Ramos (cell line): ENCODE measurements at regions not wholly inside any gene's neighbourhood (a gene's known extent, or its start where the extent isn't known, plus 50 kb on each side); places are given as distances from the start of the nearest gene placed in this dataset.

Source experiments
- in situ Hi-C: fragments of 300-500 bp; cut with MboI; formaldehyde crosslinking; loops from one replicate; pipeline ENCODE4 v1.14.3; 2022; ENCODE audit warnings: low sequenced_read_pairs; ENCODE audit not compliant: unreplicated experiment

DNA sequence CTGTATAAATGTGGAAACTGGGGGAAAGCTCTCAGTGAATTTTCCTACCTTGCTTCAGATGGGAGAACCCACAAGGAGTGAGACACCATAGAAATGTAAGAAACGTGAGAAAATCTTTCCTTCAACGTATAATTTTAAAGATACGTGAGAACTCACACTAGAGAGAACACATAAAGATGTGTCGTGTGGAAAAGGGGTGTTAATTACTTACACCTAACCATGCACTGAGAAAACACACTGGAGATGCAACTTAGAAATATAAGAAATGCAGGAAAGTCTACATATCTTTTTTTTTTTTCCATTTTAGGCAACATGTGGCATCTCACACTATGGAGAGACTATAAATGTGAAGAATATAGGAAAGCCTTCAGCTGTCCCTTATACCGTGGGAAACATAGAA, 352.9 kb upstream of the NETO1 start:
- in situ Hi-C loops: no loop called here

DNA sequence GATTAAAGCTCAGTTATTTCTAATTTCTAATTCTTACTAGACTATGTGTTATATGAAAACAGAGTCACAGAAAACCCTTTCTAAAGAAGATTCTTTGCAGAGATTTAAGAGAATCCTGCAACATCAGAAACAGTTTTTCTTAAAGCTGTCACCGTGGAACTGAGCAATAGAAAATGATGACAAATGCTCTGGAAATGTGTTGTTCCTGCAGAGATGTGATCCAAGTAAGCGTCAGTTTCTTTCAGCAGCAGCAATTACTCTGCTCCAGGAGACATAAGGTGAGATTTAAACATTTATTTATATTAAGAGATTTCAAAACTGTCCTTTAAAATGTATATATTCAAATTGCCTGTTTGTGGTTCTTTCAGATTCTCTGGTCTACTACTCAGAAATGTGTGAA, 350.5 kb upstream of the NETO1 start:
- in situ Hi-C loops: no loop called here

DNA sequence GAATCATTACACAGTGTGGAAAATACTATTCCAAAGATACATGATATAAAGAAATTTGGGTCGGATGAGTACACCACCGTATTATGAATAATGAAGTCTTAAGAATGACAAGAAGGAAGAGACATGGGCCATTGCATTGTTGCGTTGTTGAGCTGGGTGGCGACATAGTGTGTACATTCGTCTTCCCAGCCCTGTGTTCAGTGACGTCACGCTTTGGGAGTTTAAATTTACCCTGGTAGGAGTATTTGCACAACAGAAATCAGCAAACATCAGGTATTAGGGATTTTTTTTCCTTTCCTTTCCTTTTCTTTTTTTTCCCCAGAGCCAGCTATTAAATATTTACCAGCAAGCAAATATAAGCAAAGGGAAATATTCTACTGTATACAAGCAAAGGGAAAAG, 347.2 kb upstream of the NETO1 start:
- in situ Hi-C loops: no loop called here

DNA sequence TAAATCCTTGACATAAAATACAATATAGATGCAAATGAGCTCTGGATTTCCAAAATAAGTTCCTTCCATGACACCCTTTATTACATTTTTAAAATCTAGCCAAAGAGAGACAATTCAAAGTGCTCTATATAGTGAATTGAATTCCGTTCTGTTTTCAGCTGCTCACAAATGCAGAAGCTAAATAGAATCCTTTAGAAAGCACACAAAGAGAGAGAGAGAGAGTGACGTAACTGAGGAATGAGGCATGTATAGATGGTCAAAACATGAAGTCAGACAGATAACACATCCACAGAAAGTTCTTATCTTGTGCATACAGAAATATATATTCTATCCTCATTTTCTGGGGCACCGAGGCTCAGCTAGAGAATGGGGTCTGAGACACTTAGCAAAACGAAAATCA, 344.7 kb upstream of the NETO1 start:
- in situ Hi-C loops: no loop called here

DNA sequence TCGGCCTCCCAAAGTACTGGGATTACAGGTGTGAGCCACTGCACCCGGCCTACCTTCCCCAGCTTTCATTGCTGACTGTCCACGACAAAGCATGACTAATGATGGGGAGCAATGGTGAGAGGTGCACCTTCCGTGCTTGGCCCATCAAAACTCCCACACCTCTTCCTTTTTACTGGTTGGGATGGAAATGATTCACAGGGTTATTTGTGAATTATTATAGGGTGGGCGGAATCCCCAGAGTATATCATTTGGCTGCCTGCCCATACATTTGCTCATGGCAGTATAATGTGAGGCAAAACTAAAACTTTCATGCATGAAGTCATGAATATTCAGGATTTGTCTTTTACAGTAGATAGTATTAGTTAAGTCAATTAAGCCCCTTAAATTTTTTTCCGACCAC, 334.2 kb upstream of the NETO1 start:
- in situ Hi-C loops: no loop called here

DNA sequence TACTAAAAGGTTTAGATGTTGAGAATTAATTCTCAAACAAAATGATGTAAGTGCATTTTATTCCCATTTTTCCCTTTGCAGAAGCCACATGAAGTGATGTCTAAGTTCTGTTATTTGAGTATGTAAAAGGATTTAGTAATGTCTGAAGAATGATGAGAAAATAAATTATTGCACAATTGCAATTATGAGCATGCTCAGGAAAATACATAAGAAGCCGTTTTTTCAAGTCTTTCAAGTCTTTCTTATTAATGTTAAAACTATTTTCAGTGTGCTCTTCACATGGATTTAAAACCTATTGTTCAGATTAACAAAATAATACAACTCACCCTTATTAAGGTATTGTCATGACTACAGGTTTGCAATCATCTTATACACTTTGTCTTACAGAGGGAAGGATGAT, 331.4 kb upstream of the NETO1 start:
- in situ Hi-C loops: no loop called here

DNA sequence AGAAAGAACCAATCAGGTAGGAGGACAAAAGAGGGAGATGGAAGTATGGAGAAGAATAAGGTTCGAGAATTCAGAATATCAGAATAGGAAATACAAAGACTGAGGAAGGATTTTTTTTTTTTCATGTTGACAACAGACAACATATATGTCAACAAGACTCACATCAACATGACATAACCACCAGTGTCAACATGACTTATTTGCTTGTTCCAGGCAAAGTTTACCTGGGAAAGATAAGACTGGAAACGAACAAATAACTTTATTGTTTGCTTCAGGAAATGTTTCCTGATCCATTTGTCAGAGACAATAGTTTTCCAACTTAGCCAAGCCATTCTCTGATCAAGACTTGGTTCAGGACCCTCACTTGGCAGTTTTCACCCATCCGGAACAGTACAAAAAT, 321.9 kb upstream of the NETO1 start:
- in situ Hi-C loops: no loop called here

DNA sequence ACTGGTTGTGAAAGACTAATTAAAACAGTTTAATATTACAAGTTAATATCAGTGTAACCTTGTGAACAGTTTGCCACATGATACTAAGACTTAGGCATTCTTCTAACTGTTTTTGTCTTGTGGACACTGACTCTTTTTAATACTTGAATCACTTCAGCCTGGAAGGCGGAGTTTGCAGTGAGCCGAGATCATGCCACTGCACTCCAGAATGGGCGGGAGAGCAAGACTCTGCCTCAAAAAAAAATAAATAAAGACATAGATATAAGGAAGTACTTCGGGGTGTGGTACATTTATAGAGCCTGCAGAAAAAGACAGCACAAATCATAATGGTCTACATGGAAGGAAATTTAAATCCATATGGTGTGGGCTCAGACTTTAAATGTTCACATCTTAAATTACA, 300.4 kb upstream of the NETO1 start:
- in situ Hi-C loops: no loop called here

DNA sequence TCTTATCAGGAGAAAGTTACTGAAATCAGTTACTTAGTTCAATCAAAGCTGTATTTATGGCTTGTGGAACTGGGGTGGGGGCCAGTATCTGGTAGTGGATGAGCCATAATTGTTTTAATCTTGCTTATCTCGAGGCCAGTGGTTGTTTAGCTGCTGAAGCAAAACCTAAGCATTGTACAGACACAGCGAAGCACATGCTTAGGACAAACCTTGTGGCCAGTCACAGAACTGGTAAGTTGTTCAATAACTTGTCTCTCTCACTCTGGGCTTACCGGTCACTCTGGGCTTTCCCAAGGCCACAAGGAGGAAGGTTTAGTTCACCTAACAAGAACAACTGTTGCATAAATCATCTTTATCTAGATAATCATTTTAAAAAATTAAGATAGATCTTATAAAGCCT, 296.6 kb upstream of the NETO1 start:
- in situ Hi-C loops: no loop called here

DNA sequence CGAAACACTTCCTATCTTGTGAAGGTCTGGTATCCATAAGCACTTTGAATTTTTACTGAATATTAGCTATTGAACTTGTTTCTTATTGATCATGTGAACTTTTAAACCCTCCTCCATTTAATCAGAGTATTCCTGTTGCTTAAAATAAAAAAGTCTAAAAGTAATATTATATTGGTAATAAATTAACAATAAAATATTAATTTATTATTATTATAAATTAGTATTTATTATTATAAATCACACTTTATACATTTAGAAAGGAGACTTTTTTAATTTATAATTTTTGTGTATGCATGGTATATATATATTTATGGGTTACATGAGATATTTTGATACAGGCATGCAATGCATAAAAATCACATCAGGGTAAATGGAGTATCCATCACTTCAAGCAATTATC, 295.4 kb upstream of the NETO1 start:
- in situ Hi-C loops: no loop called here

DNA sequence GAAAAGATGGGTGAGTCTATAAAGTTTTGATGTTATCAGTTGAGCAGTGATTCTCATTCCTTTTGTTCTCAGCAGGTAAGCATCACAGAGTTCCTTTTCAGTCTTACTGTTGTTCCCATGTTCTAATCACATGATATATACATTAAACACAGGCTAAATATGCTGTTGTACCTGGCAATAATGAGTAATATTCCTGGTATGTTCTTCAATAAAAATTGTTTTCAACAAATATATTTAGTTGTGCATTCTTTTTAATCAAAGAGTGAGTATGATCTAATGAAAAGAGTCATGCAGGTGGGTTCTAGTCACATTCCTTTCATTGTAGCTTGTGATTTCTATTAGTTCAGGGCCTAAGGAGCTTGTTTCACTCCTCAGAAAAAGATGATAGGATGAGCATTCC, 288.3 kb upstream of the NETO1 start:
- in situ Hi-C loops: no loop called here

DNA sequence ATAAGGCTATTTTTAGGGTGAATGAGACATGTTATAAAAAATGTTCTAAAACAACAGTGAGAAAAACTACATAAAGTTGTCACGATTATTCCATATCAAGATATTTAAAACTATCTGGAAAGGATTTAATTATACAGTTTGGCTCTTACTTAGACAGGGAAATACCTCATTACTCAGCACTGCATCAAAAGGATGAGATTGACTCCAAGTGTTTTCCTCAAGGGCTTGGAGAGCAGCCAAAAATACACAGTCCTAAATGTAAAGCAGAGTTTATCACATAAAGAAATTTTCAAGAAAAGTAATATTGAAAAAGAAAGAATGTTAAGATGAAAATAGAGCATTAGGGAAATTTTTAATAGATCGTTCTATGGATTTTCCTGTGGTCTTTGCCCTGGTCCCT, 285.5 kb upstream of the NETO1 start:
- in situ Hi-C loops: no loop called here

DNA sequence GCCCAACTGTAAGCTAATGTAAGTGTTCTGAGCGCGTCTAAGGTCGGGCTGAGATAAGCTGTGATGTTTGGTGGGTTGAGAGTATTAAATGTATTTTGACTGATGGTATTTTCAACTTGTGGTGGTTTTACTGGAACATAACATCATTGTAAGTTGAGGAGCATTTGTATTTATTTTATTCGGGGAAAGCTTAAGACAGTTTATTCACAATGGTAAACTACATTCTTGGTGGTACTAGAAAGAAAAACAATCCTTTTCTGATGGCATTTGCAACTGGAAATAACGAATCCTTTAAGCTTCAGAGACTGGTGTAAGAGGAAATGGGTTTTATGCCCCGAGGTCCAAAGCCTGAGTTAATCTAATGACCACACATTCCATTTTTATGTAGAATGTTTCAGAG, 283.3 kb upstream of the NETO1 start:
- in situ Hi-C loops: no loop called here

DNA sequence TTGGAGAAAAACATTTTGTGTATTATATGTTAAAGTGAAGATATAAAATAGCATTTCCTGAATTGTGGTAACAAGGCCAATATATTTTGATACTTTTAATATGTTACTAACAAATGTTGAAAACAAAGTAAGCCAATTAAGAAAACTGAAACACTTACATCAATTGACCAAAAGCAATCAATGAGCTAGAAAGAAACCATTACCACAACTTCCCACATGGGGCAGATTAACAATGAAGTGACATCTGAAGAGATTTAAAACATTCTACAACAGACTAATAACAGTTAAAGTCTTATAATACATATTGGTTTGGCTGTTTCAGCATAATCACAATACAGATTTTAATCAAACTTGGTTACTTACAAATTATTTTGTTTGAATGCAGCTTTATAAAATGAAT, 282.4 kb upstream of the NETO1 start:
- in situ Hi-C loops: no loop called here

DNA sequence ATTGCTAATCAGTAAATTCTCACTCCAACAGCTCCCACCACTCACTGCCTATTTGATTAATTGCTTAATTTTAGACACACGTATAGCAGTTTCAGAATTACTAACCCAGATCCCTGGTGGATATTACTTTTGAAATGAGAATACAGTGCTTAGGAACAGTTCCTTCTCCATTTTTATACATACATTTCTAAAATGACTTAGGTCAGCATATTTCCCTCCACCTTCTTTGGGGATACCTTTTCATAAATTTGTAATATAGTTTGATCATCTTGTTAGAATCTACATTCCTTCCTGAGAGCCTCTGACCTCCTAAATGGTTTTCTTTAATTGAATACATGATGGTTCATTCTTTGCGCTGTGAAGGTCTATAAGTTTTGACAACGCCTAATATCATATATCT, 279.8 kb upstream of the NETO1 start:
- in situ Hi-C loops: no loop called here

DNA sequence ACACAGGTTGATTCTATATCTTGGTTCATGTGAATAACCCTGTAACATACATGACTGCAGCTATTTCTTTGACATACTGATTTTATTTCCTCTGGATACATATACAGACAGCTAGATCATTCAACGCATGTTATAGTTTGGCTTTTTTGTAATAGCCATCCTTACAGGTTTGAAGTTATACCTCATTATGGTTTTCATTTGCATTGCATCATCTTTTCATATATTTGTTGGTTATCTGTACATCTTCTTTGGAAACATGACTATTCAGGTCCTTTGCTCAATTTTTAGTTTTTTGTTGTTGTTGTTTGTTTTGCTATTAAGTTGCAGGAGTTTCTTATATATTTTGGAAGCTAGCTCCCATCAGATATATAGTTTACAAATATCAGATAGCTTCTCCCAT, 276.2 kb upstream of the NETO1 start:
- in situ Hi-C loops: no loop called here

DNA sequence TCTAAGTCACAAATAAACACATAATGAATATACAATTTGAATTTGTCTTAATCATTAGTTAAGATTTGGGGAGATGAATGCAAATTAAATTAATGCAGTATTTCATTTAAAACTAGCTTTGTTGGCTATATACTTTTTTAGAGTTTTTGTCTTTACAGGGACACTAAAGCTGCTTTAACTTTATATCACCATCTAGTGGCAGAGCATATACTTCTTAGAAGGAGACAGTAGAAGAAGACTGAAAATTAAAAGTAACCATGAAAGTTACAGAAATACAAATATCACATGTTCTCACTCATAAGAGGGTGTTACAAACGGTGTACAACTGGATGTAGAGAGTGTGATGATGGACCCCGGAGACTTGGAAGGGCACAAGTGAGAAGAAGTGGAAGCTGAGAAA, 268.3 kb upstream of the NETO1 start:
- in situ Hi-C loops: no loop called here

DNA sequence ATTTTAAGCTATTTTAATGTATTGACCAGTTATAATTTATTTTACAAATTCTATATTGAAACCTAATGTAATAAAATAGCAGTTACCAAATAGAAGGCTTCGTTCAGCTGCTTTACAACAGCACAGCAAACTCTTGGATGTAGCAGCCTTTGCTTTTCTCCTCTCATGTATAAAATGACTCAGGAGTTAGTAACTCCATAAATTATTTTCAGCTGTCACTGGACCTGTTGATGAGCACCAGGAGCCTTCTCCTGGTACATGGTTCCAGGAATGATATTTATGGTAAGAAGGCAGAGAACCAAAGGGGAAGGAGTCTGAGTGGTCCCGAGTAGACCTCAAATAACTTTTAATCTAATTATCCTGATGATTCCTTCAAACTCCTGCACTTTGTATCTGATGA, 256.4 kb upstream of the NETO1 start:
- in situ Hi-C loops: no loop called here

DNA sequence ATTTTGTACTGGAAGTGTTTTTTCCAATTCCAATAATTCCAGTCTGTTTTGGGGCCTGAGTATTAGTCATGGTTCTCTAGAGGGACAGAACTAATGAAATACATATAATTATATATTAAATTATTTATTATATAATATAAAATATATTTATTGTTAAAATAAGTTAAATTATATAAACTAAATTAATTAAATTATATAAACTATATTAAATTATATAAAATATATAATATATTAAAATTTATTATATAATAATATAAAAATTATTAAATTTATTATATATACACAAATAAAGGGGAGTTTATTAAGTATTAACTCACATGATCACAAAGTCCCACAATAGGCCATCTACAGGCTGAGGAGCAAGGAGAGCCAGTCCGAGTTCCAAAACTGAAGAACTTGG, 253.4 kb upstream of the NETO1 start:
- in situ Hi-C loops: no loop called here

DNA sequence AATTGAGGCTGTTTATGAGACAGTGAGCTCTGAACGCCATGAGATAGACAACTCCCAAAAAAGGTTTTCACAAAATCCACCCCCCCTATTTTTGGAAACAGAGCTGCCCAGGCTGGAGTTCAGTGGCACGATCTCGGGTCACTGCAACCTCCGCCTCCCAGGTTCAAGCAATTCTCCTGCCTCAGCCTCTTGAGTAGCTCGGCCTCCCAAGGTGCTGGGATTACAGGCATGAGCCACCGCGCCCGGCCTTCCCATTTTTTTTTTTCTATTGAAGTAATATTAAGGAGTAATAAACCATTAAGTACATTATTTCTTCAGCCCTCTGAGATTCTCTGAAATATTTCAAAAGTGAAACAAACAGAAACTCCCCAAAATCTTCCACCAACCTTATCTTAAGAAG, 252.8 kb upstream of the NETO1 start:
- in situ Hi-C loops: no loop called here

DNA sequence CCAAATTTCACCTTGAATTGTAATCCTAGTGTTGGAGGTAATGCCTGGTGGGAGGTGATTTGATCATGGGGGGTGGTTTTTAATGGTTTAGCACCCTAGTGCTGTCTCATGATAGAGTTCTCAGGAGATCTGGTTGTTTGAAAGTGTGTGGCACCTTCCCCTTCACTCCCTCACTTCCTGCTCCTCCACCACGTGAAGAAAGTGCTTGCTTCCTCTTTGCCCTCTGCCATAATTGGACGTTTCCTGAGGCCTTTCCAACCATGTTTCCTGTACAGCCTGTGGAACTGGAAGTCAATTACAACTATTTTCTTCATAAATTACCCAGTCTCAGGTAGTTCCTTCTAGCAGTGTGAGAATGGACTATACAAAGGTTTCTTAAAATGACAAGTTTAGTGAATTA, 251.8 kb upstream of the NETO1 start:
- in situ Hi-C loops: no loop called here

DNA sequence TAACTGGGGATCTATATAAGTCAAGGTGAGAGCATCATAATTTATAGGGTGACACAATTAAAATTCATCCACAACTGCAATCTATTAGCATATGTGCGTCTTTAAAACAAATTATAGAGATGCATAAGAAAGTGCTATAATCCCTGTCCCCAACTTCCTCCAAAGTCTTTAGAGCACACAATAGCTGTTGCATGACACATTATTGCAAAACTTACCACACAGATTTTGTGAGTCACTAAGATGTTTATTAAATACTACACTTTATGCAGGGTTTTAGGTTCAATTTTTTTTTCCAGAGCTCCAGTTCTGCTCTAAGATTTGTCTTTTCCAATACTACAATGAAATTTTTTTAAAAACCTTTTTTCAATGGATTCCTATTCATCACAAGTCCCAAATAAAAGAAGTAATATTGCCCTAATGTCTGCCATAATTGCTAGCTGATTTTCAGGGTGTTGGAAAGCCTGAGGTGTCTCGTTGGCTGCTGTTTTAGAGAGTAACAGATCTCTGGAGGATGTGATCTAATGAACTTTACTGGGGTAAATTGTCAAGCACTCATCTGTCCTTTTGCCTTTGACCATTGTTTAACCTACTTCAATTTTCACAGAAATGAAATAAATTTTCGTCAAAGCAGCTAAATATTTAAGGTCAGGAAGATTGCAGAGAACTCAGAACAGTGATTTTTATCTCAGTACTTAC, 250.5 kb upstream of the NETO1 start:
- in situ Hi-C loops: no loop called here

DNA sequence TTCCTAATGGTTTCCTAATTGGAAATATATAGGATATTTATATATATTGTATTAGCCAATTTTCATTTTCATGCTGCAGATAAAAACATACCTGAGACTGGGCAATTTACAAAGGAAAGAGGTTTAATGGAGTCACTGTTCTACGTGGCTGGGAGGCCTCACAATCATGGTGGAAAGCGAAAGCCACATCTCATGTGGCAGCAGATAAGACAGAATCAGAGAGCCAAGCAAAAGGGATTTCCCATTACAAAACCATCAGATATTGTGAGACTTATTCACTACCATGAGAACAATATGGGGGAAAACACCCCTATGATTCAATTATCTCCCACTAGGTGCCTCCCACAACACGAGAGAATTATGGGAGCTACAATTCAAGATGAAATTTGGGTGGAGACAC, 242.5 kb upstream of the NETO1 start:
- in situ Hi-C loops: no loop called here
